ENCODE measurements at regions not wholly inside any gene's neighbourhood (a gene's known extent, or its start where the extent isn't known, plus 50 kb on each side); places are given as distances from the start of the nearest gene placed in this dataset.

- intact Hi-C loops (cut with DNase I) = no loop called here
- no peak for DNase-seq
Measured at GRCh38 chr5:23268136-23268535, 239.3 kb upstream of the PRDM9 start.

GRCh38 chr5:23260621-23261020, 246.8 kb upstream of the PRDM9 start:
- intact Hi-C loops (cut with DNase I) = no loop called here

GRCh38 chr5:23257656-23258055, 249.8 kb upstream of the PRDM9 start:
- no peak for DNase-seq
- intact Hi-C loops (cut with DNase I) = no loop called here

More at GRCh38 chr5:23260621-23261020, 246.8 kb upstream of the PRDM9 start:
- DNase-seq = no peak

- intact Hi-C loops (cut with DNase I) = no loop called here
- no peak for DNase-seq
Measured at GRCh38 chr5:23253621-23254198, 253.7 kb upstream of the PRDM9 start.

GRCh38 chr5:23242891-23243290, 264.5 kb upstream of the PRDM9 start:
- no peak for DNase-seq
- intact Hi-C loops (cut with DNase I) = no loop called here

GRCh38 chr5:23235246-23235645, 272.2 kb upstream of the PRDM9 start:
- intact Hi-C loops (cut with DNase I) = no loop called here
- DNase-seq = no peak

GRCh38 chr5:23234197-23234596, 273.2 kb upstream of the PRDM9 start:
- intact Hi-C loops (cut with DNase I) = no loop called here
- no peak for DNase-seq

- intact Hi-C loops (cut with DNase I) = no loop called here
- DNase-seq = no peak
Measured at GRCh38 chr5:23223846-23224245, 283.6 kb upstream of the PRDM9 start.

GRCh38 chr5:23221831-23222230, 285.6 kb upstream of the PRDM9 start:
- DNase-seq = peak in 7 of 42 donors; percentile 10 to 42 (median 25)
- intact Hi-C loops (cut with DNase I) = no loop called here

- no peak for DNase-seq
- intact Hi-C loops (cut with DNase I) = no loop called here
Measured at GRCh38 chr5:23217159-23217558, 290.2 kb upstream of the PRDM9 start.

GRCh38 chr5:23216345-23216744, 291.1 kb upstream of the PRDM9 start:
- DNase-seq = no peak
- intact Hi-C loops (cut with DNase I) = no loop called here

- intact Hi-C loops (cut with DNase I) = no loop called here
- DNase-seq = peak in 15 of 42 donors; percentile 3 to 58 (median 18)
Measured at GRCh38 chr5:23208959-23209431, 298.4 kb upstream of the PRDM9 start.

GRCh38 chr5:23204111-23204510, 303.3 kb upstream of the PRDM9 start:
- DNase-seq = no peak
- intact Hi-C loops (cut with DNase I) = no loop called here

GRCh38 chr5:23169660-23170416, 316.7 kb upstream of the CDH12 start:
- intact Hi-C loops (cut with DNase I) = no loop called here

GRCh38 chr5:23164971-23165370, 311.8 kb upstream of the CDH12 start:
- intact Hi-C loops (cut with DNase I) = no loop called here

More at GRCh38 chr5:23169660-23170416, 316.7 kb upstream of the CDH12 start:
- no peak for DNase-seq

GRCh38 chr5:23158179-23158578, 305.0 kb upstream of the CDH12 start:
- DNase-seq = no peak
- intact Hi-C loops (cut with DNase I) = no loop called here

More at GRCh38 chr5:23164971-23165370, 311.8 kb upstream of the CDH12 start:
- no peak for DNase-seq

- DNase-seq = no peak
- intact Hi-C loops (cut with DNase I) = no loop called here
Measured at GRCh38 chr5:23157716-23158115, 304.6 kb upstream of the CDH12 start.

- DNase-seq = no peak
- intact Hi-C loops (cut with DNase I) = no loop called here
Measured at GRCh38 chr5:23157169-23157568, 304.0 kb upstream of the CDH12 start.

GRCh38 chr5:23147625-23148024, 294.5 kb upstream of the CDH12 start:
- no peak for DNase-seq
- intact Hi-C loops (cut with DNase I) = no loop called here

- intact Hi-C loops (cut with DNase I) = no loop called here
- DNase-seq = no peak
Measured at GRCh38 chr5:23146183-23146582, 293.0 kb upstream of the CDH12 start.

All from head of caudate nucleus (tissue), 42 donors.